Right hindlimb (tissue), 1 donor: ENCODE measurements at regions not wholly inside any gene's neighbourhood (a gene's known extent, or its start where the extent isn't known, plus 50 kb on each side); places are given as distances from the start of the nearest gene placed in this dataset.
A peak's percentile ranks its signal among the peaks of the same experiment; 100 is the strongest.

ENCODE experiments used
- DNase-seq: peaks from one replicate; pipeline ENCODE4 v3.0.0-alpha.2; 2018

GRCh38 chr5:117255211-117256027 lies 680.8 kb upstream of the SEMA6A start:
- no peak for DNase-seq

GRCh38 chr5:117252566-117252965 lies 677.9 kb upstream of the SEMA6A start:
- DNase-seq = no peak

GRCh38 chr5:117249086-117249815 lies 674.6 kb upstream of the SEMA6A start:
- DNase-seq = no peak

DNA sequence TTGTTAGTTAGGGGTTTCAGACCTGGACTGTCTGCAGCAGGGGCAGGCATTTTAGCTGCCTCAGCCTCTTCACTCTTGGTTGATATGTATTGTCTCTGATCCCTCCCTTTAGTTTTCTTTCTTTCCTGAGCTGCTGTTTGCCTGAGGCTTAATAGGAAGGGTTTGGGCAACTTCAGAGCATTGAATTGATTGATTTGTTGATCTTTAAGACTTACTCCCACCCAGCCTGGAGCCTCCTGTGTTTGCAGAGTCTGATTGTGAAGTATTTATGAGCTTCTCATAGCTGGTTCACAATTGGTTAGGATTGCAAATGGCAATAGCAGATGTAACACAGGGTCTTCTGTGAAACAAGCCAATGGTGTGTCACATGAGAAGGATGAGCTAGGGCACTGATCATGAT lies 671.8 kb upstream of the SEMA6A start:
- no peak for DNase-seq

GRCh38 chr5:117245130-117245529 lies 670.5 kb upstream of the SEMA6A start:
- no peak for DNase-seq

- no peak for DNase-seq
Measured at GRCh38 chr5:117242028-117242427, 667.4 kb upstream of the SEMA6A start.

GRCh38 chr5:117236941-117237340 lies 662.3 kb upstream of the SEMA6A start:
- DNase-seq = no peak

DNA sequence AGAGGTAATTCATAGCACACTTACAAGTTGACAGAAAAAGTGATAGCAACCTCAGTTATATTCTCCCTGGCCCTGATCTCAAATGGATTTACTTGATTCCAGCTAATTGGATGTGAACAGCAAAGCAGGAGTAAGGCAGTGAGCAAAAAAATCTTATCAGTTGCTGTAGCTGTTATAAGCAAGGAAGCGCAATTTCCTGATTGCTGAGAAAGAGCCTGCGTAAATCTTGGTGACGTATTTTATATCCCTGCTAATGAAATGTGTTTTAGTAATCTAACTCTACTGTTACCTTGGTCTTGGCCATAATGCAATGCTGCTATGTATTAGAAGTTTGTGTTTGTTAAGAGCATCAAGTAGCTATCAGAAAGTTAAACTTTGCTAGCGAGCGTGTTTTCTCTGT lies 661.2 kb upstream of the SEMA6A start:
- DNase-seq = no peak

DNA sequence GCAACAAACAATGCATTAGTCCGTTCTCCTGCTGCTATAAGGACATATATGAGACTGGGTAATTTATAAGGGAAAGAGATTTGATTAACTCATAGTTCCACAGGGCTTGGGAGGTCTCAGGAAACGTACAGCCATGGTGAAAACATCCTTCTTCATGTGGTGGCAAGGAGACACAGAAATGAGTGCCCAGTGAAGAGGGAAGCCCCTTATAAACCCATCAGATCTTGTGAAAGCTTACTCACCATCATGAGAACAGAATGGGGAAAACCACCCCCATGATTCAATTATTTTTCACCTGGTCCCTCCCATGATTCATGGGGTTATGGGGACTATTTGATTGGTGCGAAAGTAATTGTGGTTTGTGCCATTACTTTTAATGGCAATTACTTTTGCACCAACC lies 655.8 kb upstream of the SEMA6A start:
- DNase-seq = no peak

- DNase-seq = no peak
Measured at GRCh38 chr5:117220730-117221129, 646.1 kb upstream of the SEMA6A start.

- no peak for DNase-seq
Measured at GRCh38 chr5:117218789-117219188, 644.2 kb upstream of the SEMA6A start.

GRCh38 chr5:117212866-117213265 lies 638.2 kb upstream of the SEMA6A start:
- DNase-seq = no peak

GRCh38 chr5:117210796-117211195 lies 636.2 kb upstream of the SEMA6A start:
- DNase-seq = no peak

GRCh38 chr5:117209479-117209878 lies 634.9 kb upstream of the SEMA6A start:
- no peak for DNase-seq

GRCh38 chr5:117207088-117207668 lies 632.6 kb upstream of the SEMA6A start:
- DNase-seq = no peak

DNA sequence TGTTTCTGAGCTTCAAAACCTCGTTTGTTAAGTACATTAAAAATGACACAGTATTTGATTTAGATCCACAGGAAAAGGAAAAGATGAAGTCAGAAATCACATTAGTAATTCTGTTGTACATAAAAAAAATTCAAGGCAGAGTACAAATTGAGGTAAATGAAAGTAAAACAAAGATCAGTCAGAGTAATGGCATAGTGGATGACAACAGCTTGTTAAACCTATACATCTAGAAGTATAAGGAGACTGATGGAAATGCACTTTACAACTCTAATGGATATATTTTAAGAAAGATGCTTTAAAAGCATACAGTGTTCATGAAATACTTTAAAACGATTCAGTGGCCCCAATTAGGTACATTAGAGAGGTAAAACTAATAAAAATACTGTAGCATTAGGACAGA lies 631.3 kb upstream of the SEMA6A start:
- no peak for DNase-seq

- no peak for DNase-seq
Measured at GRCh38 chr5:117204926-117205869, 630.6 kb upstream of the SEMA6A start.

DNA sequence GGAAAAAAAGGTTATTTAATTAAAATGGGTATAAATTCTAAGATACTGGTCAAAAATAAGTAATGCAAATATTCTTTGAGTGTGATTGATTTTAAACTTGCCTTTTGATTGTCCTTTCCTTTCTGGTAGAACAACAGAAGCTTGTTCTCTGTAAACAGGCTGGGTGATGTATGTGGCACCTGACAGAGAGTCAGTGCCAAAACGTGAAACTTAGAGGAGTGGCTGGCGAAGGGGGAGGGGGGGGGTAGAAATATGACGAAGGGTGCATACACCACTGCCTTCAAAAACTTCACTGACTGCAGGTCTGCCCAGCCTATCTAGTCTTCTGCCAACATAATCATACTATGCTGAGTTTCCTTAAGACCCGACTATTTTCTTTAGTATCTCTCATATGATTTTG lies 629.8 kb upstream of the SEMA6A start:
- no peak for DNase-seq

DNA sequence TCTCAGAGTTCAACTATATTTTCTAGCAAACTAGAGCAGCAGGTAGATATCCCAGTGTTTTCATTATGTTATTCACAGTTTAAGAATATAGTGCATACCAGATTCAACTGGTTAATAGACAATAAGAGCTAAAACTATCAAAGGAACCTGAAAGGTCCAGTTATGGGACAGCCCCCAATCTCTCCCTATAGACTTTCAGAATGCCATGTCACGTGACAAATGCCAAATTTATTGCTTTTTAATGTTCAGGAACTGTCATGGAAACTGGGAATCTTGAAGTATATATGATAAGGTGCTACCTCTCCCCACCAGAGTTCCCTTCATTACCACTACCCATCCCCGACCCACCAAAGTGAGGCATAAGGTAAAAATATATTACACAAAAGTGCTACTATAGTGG lies 629.0 kb upstream of the SEMA6A start:
- DNase-seq = no peak

DNA sequence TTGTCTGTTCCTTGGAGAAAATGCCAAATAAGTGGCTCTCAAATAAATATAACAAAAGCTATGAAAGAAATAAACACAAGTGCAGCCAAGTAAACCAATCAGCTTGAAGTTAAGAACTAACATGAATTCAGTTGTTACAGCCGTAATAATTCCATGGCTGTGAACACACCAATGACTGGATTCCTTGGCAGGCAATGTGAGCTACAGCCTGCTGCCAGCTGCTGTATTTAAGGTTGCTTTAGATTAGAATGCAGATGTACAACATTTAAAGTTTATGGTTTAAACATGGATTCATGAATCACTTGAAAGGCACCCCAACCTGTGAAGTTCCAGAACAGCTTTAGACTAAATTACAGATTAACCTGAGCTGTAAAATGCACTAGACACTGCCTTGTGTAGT lies 626.4 kb upstream of the SEMA6A start:
- DNase-seq = peak; percentile 63

DNA sequence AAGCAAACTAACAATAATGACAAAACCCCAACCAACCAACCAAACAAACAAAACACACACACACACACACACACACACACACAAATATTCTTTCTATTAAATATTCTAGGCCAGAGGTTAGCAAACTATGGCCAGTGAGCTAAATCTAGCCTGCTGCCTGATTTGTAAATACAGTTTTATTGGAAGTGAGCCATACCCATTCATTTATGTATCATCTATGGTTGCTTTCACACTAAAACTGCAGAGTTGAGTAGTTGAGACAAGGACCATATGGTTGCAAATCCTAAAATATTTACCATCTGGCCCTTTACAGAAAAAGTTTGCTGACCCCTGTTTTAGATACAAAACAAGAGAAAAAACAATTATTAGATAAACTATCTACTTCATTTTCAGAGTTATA lies 620.5 kb upstream of the SEMA6A start:
- no peak for DNase-seq

GRCh38 chr5:117191251-117191650 lies 616.6 kb upstream of the SEMA6A start:
- no peak for DNase-seq

DNA sequence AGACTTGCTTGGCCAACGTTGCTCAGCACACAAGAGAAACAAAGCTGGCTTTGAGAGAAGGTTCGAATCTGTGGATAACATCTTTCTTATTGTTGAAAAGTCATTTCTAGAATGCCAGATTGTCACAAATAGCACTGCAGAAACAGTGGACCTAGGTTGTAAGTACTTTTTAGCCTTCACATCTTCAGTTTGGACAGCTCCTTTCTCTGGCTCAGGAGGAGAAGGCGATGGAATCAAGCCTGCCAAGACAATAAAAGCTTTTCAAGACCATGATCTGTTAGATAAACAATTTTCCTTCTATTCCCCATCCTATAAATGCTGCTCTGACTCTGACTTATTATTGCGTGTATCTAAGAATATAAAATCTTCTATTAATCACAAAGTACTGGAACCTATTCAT lies 615.2 kb upstream of the SEMA6A start:
- DNase-seq = no peak
